DND-41 (cell line): ENCODE measurements at regions not wholly inside any gene's neighbourhood (a gene's known extent, or its start where the extent isn't known, plus 50 kb on each side); places are given as distances from the start of the nearest gene placed in this dataset.
A peak's percentile ranks its signal among the peaks of the same experiment; 100 is the strongest.

Experiments used
- ATAC-seq: fragments of 200-7000 bp; cut with Tn5 transposase; 3 replicates; pipeline ENCODE4 v1.9.1; 2021; ENCODE audit warnings: low read depth; ENCODE audit not compliant: insufficient read depth
- DNase-seq: peaks from one replicate; pipeline ENCODE4 v3.0.0-alpha.2; 2020
- H2AFZ ChIP-seq: 2 replicates; pipeline ENCODE4 v1.6.0; 2012; ENCODE audit warnings: low read depth, low read length
- H3K27ac ChIP-seq: 2 replicates; pipeline ENCODE4 v1.5.1; 2012; ENCODE audit warnings: low read length, inconsistent platforms
- H3K27me3 ChIP-seq: fragments of 200-600 bp; sonication (generic); 2 replicates; pipeline ENCODE4 v1.6.0; 2012; ENCODE audit warnings: low read length, mild to moderate bottlenecking, inconsistent platforms; ENCODE audit not compliant: insufficient read depth, poor library complexity
- H3K36me3 ChIP-seq: 2 replicates; pipeline ENCODE4 v1.5.1; 2012; ENCODE audit warnings: low read length, inconsistent platforms; ENCODE audit not compliant: insufficient read depth
- H3K4me1 ChIP-seq: 2 replicates; pipeline ENCODE4 v1.5.1; 2012; ENCODE audit warnings: mild to moderate bottlenecking, low read length; ENCODE audit not compliant: insufficient read depth
- H3K4me2 ChIP-seq: 2 replicates; pipeline ENCODE4 v1.6.0; 2012; ENCODE audit warnings: mild to moderate bottlenecking, moderate library complexity, low read length, inconsistent platforms; ENCODE audit not compliant: insufficient read depth
- H3K4me3 ChIP-seq, 2 experiments: fragments of 200-600 bp in 1 of 2; shearing (Covaris generic) in 1 of 2; 2 replicates each; pipeline ENCODE4 v1.5.1; 2012 to 2016; ENCODE audit warnings: inconsistent platforms in 2 of 2, low read length in 2 of 2, mild to moderate bottlenecking in 2 of 2, low read depth in 1 of 2, moderate library complexity in 1 of 2
- H3K79me2 ChIP-seq: 2 replicates; pipeline ENCODE4 v1.6.0; 2012; ENCODE audit warnings: low read length, inconsistent platforms; ENCODE audit not compliant: insufficient read depth
- H3K9ac ChIP-seq: 2 replicates; pipeline ENCODE4 v1.6.0; 2012; ENCODE audit warnings: low read depth, mild to moderate bottlenecking, inconsistent platforms, low read length, moderate library complexity
- H3K9me3 ChIP-seq: 2 replicates; pipeline ENCODE4 v1.5.1; 2012; ENCODE audit warnings: low read length, moderate library complexity, mild to moderate bottlenecking, inconsistent platforms; ENCODE audit not compliant: insufficient read depth, severe bottlenecking
- H4K20me1 ChIP-seq: 2 replicates; pipeline ENCODE4 v1.6.0; 2012; ENCODE audit warnings: low read length; ENCODE audit not compliant: insufficient read depth
- EZH2 ChIP-seq: IDR thresholded peaks from 3 replicates; pipeline ENCODE4 v1.6.1; 2012; ENCODE audit warnings: borderline replicate concordance, low read depth, mild to moderate bottlenecking, moderate library complexity, low read length, inconsistent platforms; ENCODE audit not compliant: severe bottlenecking
- TF ChIP-seq, protein P1 (sequence below): IDR thresholded peaks from 2 replicates; pipeline ENCODE4 v1.5.1; 2012; ENCODE audit warnings: borderline replicate concordance, low read length, moderate library complexity, mild to moderate bottlenecking; ENCODE audit not compliant: poor library complexity, severe bottlenecking; ENCODE audit errors: extremely low read depth

DNA sequence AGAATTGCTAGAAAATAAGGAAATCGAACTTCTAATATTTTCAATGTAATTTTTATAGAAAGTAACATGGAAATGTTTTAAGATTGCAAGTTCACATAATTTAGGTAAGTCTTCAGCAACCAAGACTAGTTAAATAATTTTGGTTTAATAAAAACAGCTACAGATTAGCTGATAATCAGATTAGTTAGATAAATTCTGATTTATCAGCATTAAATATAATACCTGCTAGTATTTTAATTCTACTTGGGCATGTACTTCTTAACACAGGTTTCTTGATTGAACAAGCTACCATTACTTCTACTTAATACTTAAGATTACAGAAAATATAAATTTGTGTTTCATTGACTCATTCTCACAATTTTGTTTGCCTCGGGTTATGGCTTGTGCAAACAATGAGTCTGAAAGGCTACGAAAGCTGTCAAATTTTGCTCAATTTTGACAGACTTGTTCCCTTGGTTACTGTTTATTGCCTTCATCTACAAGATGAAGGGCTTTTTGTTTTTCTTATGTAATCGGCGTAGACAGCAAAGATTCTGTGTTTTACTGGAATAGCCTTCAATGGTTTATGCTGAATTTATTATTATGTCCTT, 116.1 kb upstream of the NUDT4 start:
- no peaks in the 10 kb centered on the region for H3K36me3 ChIP-seq
- H3K27me3 ChIP-seq, result no peaks in the 10 kb centered on the region
- DNase-seq (no peak), ATAC-seq (no peak)
- H4K20me1 ChIP-seq, result no peaks in the 10 kb centered on the region
- TF ChIP-seq EZH2, result no peak
- TF ChIP-seq, protein P1, sequence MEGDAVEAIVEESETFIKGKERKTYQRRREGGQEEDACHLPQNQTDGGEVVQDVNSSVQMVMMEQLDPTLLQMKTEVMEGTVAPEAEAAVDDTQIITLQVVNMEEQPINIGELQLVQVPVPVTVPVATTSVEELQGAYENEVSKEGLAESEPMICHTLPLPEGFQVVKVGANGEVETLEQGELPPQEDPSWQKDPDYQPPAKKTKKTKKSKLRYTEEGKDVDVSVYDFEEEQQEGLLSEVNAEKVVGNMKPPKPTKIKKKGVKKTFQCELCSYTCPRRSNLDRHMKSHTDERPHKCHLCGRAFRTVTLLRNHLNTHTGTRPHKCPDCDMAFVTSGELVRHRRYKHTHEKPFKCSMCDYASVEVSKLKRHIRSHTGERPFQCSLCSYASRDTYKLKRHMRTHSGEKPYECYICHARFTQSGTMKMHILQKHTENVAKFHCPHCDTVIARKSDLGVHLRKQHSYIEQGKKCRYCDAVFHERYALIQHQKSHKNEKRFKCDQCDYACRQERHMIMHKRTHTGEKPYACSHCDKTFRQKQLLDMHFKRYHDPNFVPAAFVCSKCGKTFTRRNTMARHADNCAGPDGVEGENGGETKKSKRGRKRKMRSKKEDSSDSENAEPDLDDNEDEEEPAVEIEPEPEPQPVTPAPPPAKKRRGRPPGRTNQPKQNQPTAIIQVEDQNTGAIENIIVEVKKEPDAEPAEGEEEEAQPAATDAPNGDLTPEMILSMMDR, result no peak
- no peak overlapping the region for H3K27ac ChIP-seq
- H3K79me2 ChIP-seq, result no peaks in the 10 kb centered on the region
- no peak overlapping the region for H2AFZ ChIP-seq
- H3K4me2 ChIP-seq, result no peak overlapping the region
- no peak overlapping the region for H3K9ac ChIP-seq
- H3K9me3 ChIP-seq, result no peaks in the 10 kb centered on the region
- no peak overlapping the region for H3K4me3 ChIP-seq
- H3K4me1 ChIP-seq, result no peaks in the 10 kb centered on the region

DNA sequence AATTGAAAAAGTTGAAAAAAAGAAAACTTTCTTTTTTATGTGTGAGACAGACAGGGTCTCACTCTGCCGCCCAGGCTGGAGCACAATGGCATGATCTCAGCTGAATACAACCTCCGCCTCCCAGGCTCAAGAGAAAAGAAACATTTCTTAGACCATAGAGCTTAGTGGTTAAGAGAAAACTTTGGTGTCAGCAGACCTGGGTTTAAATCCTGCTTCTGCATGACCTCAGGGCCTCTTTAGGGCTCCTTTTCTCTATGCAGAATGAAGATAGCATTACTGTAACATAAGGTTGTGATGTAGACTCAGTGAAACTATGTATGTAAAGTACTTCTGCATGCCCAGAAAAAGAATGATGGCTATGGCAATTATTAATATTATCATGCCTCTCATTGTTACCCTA, 104.7 kb upstream of the NUDT4 start:
- Histone ChIP-seq H3K27ac (no peak overlapping the region), H4K20me1 (no peaks in the 10 kb centered on the region), H3K27me3 (no peaks in the 10 kb centered on the region), H3K9ac (no peak overlapping the region), H3K9me3 (no peaks in the 10 kb centered on the region), H3K79me2 (no peaks in the 10 kb centered on the region), H3K4me1 (peaks cover 16% of the 10 kb centered on the region), H2AFZ (no peak overlapping the region), H3K4me3 (no peak overlapping the region), H3K36me3 (no peaks in the 10 kb centered on the region), H3K4me2 (no peak overlapping the region)
- DNase-seq (no peak), ATAC-seq (no peak)
- no peak for TF ChIP-seq EZH2
- TF ChIP-seq, protein P1, result no peak

DNA sequence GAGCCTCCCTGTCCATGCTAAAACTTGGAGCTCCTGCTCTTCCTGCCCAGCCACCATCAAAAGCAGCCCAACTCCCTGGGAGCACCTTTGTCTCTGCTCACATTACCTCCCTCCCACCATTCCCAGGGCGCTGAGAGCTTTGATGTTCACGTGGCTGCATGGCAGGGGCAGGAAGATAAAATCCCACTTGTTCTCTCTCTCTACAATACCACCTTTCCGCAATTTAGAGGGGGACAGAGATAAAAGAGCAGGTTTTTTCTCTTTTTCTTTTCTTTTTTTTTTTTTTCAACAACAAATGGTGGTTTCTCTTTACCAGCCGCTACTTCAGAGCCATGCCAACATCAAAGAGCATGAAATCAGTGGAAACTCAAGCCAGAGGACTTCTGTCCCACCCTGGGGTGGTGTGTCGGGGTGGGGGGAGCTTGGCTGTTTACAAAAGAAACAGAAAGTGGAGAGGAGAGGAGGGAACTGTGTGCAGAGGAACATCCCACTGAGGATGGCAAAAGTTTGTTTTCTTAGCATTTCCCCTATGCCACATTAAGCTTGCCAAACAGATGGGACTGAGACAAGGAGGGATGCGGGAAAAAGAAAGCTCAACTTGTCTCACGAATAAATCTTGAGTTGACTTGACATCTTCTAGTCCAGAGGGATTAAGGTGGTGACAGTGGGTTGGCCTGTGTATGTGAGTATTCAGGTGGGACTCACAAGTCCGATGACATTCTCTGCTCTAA, 103.7 kb upstream of the NUDT4 start:
- Histone ChIP-seq H3K4me3 (peak overlapping the region in 1 of 2 experiments; percentile 38; a peak in 2 of 4 replicates), H3K9me3 (no peaks in the 10 kb centered on the region), H3K27ac (peak overlapping the region; percentile 64), H2AFZ (peak overlapping the region; percentile 75), H3K4me2 (peak overlapping the region; percentile 60), H3K9ac (peak overlapping the region; percentile 24), H3K79me2 (no peaks in the 10 kb centered on the region), H4K20me1 (no peaks in the 10 kb centered on the region), H3K36me3 (no peaks in the 10 kb centered on the region), H3K4me1 (peaks cover 16% of the 10 kb centered on the region), H3K27me3 (no peaks in the 10 kb centered on the region)
- no peak for TF ChIP-seq EZH2
- TF ChIP-seq, protein P1, result no peak
- ATAC-seq, result peak; percentile 95
- DNase-seq, result peak; percentile 86
